SK-N-SH treated with all-trans-retinoic acid at 6 μM for 48 hours (cell line): ENCODE measurements at regions not wholly inside any gene's neighbourhood (a gene's known extent, or its start where the extent isn't known, plus 50 kb on each side); places are given as distances from the start of the nearest gene placed in this dataset.

ENCODE experiments used
- ATAC-seq: fragments of 200-7000 bp; cut with Tn5 transposase; 3 replicates; pipeline ENCODE4 v1.9.1; 2020; ENCODE audit warnings: mild to moderate bottlenecking, moderate library complexity
- ARNTL ChIP-seq: fragments of 450-650 bp; formaldehyde crosslinking; IDR thresholded peaks from 2 replicates; pipeline ENCODE4 v1.5.0; 2020; ENCODE audit warnings: low read depth, mild to moderate bottlenecking, moderate library complexity, borderline replicate concordance
- BACH2 ChIP-seq: fragments of 250-450 bp; sonication (Bioruptor Pico); IDR thresholded peaks from 2 replicates; pipeline ENCODE4 v1.9.0; 2021; ENCODE audit warnings: mild to moderate bottlenecking, borderline replicate concordance
- CSDC2 ChIP-seq: fragments of 250-450 bp; sonication (Bioruptor Pico); IDR thresholded peaks from 2 replicates; pipeline ENCODE4 v1.5.0; 2020; ENCODE audit warnings: mild to moderate bottlenecking, moderate library complexity
- CSRNP3 ChIP-seq: fragments of 250-450 bp; sonication (Bioruptor Pico); IDR thresholded peaks from 2 replicates; pipeline ENCODE4 v1.5.1; 2021; ENCODE audit warnings: mild to moderate bottlenecking, moderate library complexity
- ESRRG ChIP-seq: fragments of 250-450 bp; sonication (Bioruptor Pico); IDR thresholded peaks from 2 replicates; pipeline ENCODE4 v1.6.1; 2021; ENCODE audit warnings: mild to moderate bottlenecking
- GLIS3 ChIP-seq: fragments of 250-450 bp; sonication (Bioruptor Pico); IDR thresholded peaks from 2 replicates; pipeline ENCODE4 v1.5.0; 2020; ENCODE audit warnings: mild to moderate bottlenecking, moderate library complexity
- ISL1 ChIP-seq: fragments of 250-450 bp; sonication (Bioruptor Pico); IDR thresholded peaks from 2 replicates; pipeline ENCODE4 v2.1.2; 2022; ENCODE audit warnings: mild to moderate bottlenecking, moderate library complexity
- OSR1 ChIP-seq: fragments of 250-450 bp; sonication (Bioruptor Pico); IDR thresholded peaks from 2 replicates; pipeline ENCODE4 v1.8.0; 2022; ENCODE audit warnings: moderate library complexity, mild to moderate bottlenecking, inconsistent platforms
- PATZ1 ChIP-seq: fragments of 250-450 bp; sonication (Bioruptor Pico); IDR thresholded peaks from 2 replicates; pipeline ENCODE4 v1.8.0; 2020; ENCODE audit warnings: mild to moderate bottlenecking, moderate library complexity, borderline replicate concordance
- POU6F1 ChIP-seq: fragments of 250-450 bp; sonication (Bioruptor Pico); IDR thresholded peaks from 2 replicates; pipeline ENCODE4 v1.8.0; 2021; ENCODE audit warnings: low read depth, mild to moderate bottlenecking, moderate library complexity, borderline replicate concordance
- PPARA ChIP-seq: fragments of 250-450 bp; sonication (Bioruptor Pico); IDR thresholded peaks from 2 replicates; pipeline ENCODE4 v1.5.0; 2020; ENCODE audit warnings: mild to moderate bottlenecking, borderline replicate concordance
- RARB ChIP-seq: fragments of 250-450 bp; sonication (Bioruptor Pico); IDR thresholded peaks from 2 replicates; pipeline ENCODE4 v1.8.0; 2021; ENCODE audit warnings: mild to moderate bottlenecking, moderate library complexity
- SNAI2 ChIP-seq: fragments of 250-450 bp; sonication (Bioruptor Pico); IDR thresholded peaks from 2 replicates; pipeline ENCODE4 v1.5.0; 2020; ENCODE audit warnings: mild to moderate bottlenecking, moderate library complexity
- ZC3H10 ChIP-seq: fragments of 250-450 bp; sonication (Bioruptor Pico); IDR thresholded peaks from 2 replicates; pipeline ENCODE4 v1.5.1; 2021; ENCODE audit warnings: mild to moderate bottlenecking, moderate library complexity
- ZFP3 ChIP-seq: fragments of 250-450 bp; sonication (Bioruptor Pico); IDR thresholded peaks from 2 replicates; pipeline ENCODE4 v1.5.0; 2020; ENCODE audit warnings: mild to moderate bottlenecking, moderate library complexity
- ZFP30 ChIP-seq: fragments of 450-650 bp; formaldehyde crosslinking; IDR thresholded peaks from 2 replicates; pipeline ENCODE4 v1.5.0; 2022; ENCODE audit warnings: mild to moderate bottlenecking, moderate library complexity
- ZNF565 ChIP-seq: fragments of 450-650 bp; formaldehyde crosslinking; conservative IDR thresholded peaks from 2 replicates; pipeline ENCODE4 v1.5.0; 2020; ENCODE audit warnings: low read depth, mild to moderate bottlenecking, moderate library complexity
- ZNF70 ChIP-seq: fragments of 450-650 bp; formaldehyde crosslinking; IDR thresholded peaks from 2 replicates; pipeline ENCODE4 v1.5.0; 2020; ENCODE audit warnings: mild to moderate bottlenecking, moderate library complexity
- ZNF8 ChIP-seq: fragments of 450-650 bp; formaldehyde crosslinking; IDR thresholded peaks from 2 replicates; pipeline ENCODE4 v1.5.0; 2020; ENCODE audit warnings: mild to moderate bottlenecking, moderate library complexity
- TF ChIP-seq, protein P1 (sequence below): fragments of 250-450 bp; sonication (Bioruptor Pico); IDR thresholded peaks from 2 replicates; pipeline ENCODE4 v1.5.0; 2020; ENCODE audit warnings: mild to moderate bottlenecking, moderate library complexity
- TF ChIP-seq, protein P2 (sequence below): fragments of 250-450 bp; sonication (Bioruptor Pico); IDR thresholded peaks from 2 replicates; pipeline ENCODE4 v1.5.1; 2020; ENCODE audit warnings: low read depth, mild to moderate bottlenecking, moderate library complexity

DNA sequence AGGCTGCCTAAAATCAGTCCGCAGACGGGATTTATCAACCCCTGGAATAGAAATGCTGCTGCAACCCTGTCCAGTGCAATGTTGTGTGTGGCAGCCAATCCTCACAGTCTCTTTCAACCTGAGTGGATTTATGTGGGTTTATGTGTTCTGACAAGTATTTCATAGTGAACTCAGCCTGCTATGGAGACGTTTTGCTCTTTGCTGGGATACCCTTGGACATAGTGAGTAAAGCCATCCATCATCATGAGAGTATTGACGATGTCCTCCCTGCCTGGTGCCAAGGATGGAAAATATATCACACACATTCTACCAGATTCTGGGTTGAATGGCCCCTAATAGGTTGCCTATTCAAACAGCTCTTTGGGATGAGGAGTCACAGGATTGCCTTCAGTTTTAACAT, 219.1 kb downstream of the SOCS6 start:
- TF ChIP-seq ZNF70 (CRISPR knock-in tag) (no peak), ESRRG (no peak), ZFP3 (CRISPR knock-in tag) (no peak), POU6F1 (no peak)
- TF ChIP-seq, protein P1, sequence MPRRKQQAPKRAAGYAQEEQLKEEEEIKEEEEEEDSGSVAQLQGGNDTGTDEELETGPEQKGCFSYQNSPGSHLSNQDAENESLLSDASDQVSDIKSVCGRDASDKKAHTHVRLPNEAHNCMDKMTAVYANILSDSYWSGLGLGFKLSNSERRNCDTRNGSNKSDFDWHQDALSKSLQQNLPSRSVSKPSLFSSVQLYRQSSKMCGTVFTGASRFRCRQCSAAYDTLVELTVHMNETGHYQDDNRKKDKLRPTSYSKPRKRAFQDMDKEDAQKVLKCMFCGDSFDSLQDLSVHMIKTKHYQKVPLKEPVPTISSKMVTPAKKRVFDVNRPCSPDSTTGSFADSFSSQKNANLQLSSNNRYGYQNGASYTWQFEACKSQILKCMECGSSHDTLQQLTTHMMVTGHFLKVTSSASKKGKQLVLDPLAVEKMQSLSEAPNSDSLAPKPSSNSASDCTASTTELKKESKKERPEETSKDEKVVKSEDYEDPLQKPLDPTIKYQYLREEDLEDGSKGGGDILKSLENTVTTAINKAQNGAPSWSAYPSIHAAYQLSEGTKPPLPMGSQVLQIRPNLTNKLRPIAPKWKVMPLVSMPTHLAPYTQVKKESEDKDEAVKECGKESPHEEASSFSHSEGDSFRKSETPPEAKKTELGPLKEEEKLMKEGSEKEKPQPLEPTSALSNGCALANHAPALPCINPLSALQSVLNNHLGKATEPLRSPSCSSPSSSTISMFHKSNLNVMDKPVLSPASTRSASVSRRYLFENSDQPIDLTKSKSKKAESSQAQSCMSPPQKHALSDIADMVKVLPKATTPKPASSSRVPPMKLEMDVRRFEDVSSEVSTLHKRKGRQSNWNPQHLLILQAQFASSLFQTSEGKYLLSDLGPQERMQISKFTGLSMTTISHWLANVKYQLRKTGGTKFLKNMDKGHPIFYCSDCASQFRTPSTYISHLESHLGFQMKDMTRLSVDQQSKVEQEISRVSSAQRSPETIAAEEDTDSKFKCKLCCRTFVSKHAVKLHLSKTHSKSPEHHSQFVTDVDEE (CRISPR knock-in tag), result no peak
- ATAC-seq, result no peak

DNA sequence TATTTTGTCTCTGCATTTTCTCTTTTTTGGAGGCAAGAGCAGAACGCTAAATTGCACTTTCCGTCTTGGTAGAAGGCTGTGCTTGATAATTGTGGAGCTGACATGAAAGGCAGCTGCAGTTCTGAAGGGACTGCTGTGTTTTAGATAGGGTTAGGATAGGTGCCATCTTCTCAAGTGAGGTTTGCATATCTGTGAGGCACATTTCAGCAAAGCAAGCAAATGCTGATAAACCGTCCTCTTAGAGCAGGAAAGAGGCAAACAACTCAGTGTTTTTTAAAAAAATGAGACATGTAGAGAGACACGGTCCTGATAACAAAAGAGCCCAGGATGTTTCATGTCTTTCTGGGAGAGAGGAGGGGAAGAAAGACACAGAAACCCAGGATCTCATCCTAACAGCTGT, 217.7 kb downstream of the SOCS6 start:
- TF ChIP-seq PPARA (CRISPR knock-in tag) (no peak), OSR1 (CRISPR knock-in tag) (no peak), ZFP30 (CRISPR knock-in tag) (no peak), PATZ1 (CRISPR knock-in tag) (no peak), ESRRG (no peak), CSDC2 (CRISPR knock-in tag) (no peak), ARNTL (CRISPR knock-in tag) (no peak), ZNF8 (CRISPR knock-in tag) (no peak), ZNF565 (CRISPR knock-in tag) (no peak), POU6F1 (no peak), ZFP3 (CRISPR knock-in tag) (no peak), ISL1 (CRISPR knock-in tag) (no peak), SNAI2 (CRISPR knock-in tag) (no peak), BACH2 (CRISPR knock-in tag) (no peak), ZC3H10 (CRISPR knock-in tag) (no peak), GLIS3 (CRISPR knock-in tag) (no peak), RARB (CRISPR knock-in tag) (no peak), CSRNP3 (CRISPR knock-in tag) (no peak)
- TF ChIP-seq, protein P2, sequence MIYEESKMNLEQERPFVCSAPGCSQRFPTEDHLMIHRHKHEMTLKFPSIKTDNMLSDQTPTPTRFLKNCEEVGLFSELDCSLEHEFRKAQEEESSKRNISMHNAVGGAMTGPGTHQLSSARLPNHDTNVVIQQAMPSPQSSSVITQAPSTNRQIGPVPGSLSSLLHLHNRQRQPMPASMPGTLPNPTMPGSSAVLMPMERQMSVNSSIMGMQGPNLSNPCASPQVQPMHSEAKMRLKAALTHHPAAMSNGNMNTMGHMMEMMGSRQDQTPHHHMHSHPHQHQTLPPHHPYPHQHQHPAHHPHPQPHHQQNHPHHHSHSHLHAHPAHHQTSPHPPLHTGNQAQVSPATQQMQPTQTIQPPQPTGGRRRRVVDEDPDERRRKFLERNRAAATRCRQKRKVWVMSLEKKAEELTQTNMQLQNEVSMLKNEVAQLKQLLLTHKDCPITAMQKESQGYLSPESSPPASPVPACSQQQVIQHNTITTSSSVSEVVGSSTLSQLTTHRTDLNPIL (CRISPR knock-in tag), result no peak
- TF ChIP-seq, protein P1 (CRISPR knock-in tag), result no peak
- no peak for ATAC-seq
